C4-2B (cell line): ENCODE measurements at regions not wholly inside any gene's neighbourhood (a gene's known extent, or its start where the extent isn't known, plus 50 kb on each side); places are given as distances from the start of the nearest gene placed in this dataset.
"Not testable (repeated sequence)": the region's sequence is repeated elsewhere in the genome, so short reads cannot be mapped to it uniquely, and the experiment has no call there.

ENCODE experiments used
- H3K27ac ChIP-seq: fragments of 450-650 bp; 2 replicates; pipeline ENCODE4 v1.5.1; 2017
- ZFX ChIP-seq: fragments of 450-650 bp; IDR thresholded peaks from 2 replicates; pipeline ENCODE4 v1.6.1; 2017
- TF ChIP-seq, protein P1 (sequence below): fragments of 450-650 bp; conservative IDR thresholded peaks from 2 replicates; pipeline ENCODE4 v1.5.1; 2017; ENCODE audit warnings: mild to moderate bottlenecking

DNA sequence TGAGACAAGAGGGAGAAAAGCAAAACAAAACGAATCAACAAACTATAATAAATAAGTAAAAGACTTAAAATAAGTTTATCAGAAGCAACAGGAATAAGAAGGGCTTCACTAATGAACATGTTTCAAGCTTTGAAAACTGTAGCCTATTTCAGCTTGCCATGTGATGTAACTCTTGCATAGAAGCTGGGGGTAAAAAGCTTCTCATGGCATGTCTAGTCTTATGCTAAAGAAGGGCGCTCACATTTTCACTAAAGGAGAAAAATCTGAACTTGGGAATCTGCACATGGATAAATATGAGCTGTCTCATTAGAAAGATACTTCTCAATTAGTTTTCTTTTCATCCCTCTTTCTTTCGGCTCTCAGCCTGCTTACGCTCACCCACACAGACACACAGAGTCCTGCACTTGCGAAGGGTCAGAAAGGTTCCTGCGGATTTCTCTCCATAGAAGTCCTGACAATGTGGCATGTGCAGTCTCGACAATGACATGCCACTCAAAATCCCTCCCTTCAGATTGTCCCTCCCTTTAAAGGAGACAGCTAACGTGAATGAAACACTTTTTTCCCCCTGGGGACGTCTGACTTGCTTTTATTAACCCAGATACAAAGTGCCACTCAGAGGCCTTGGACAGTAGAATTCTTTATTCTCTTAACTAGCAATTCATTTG lies 568.9 kb upstream of the NR2F2 start:
- no peak overlapping the region for H3K27ac ChIP-seq
- TF ChIP-seq, protein P1, sequence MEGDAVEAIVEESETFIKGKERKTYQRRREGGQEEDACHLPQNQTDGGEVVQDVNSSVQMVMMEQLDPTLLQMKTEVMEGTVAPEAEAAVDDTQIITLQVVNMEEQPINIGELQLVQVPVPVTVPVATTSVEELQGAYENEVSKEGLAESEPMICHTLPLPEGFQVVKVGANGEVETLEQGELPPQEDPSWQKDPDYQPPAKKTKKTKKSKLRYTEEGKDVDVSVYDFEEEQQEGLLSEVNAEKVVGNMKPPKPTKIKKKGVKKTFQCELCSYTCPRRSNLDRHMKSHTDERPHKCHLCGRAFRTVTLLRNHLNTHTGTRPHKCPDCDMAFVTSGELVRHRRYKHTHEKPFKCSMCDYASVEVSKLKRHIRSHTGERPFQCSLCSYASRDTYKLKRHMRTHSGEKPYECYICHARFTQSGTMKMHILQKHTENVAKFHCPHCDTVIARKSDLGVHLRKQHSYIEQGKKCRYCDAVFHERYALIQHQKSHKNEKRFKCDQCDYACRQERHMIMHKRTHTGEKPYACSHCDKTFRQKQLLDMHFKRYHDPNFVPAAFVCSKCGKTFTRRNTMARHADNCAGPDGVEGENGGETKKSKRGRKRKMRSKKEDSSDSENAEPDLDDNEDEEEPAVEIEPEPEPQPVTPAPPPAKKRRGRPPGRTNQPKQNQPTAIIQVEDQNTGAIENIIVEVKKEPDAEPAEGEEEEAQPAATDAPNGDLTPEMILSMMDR: no peak
- no peak for TF ChIP-seq ZFX

DNA sequence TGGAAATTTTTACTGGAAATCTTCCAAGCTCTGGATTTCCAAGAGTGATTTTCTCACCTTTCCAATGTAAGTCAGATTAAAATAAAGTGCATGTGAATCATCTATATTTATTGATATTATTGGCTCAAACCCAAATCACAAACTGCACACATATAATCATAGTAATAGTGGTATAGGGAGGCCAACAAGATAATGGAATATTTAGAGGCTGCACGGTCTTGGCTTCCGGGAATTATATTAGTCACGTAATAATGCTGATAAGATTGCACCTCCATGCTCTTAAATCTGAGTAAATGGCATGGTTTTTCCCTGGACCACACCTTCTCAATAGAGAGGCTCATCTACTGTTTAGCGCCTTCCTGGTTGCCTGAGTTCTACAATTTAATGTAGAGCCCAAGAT lies 567.1 kb upstream of the NR2F2 start:
- TF ChIP-seq, protein P1: no peak
- no peak for TF ChIP-seq ZFX
- H3K27ac ChIP-seq: no peak overlapping the region

DNA sequence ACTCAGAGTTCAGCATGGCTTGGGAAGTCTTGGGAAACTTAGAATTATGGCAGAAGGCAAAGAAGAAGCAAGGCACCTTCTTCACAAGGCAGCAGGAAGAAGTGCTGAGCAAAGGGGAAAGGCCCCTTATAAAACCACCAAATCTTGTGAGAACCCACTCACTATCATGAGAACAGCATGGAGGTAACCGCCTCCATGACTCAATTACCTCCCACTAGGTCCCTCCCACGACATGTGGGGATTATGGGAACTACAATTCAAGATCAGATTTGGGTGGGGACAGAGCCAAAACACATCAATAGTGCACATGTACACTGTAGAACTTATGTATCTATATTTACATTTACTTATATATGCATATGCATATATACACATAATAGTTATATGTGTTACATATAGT lies 565.3 kb upstream of the NR2F2 start:
- no peak for TF ChIP-seq ZFX
- TF ChIP-seq, protein P1: no peak

DNA sequence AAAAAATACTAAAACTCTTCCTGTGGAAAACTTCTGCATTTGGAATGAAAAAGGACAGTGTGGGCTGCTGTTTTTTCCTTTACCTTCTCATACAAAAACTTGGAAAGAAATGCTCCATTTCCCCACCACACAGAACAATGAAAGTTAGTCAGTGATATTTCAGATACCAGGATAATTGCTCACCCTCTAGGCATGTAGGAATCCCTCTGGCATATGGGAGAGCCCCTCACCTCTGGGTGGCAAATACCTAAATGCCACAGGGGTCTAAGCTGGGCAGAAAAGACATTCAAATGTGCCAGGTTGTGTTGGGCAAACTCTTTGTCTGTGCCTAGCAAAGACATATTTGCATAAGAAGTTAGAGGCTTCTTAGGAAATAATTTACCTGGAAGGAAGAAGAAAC lies 560.3 kb upstream of the NR2F2 start:
- no peak for TF ChIP-seq ZFX
- TF ChIP-seq, protein P1: no peak
- H3K27ac ChIP-seq: no peak overlapping the region

More for the DNA sequence above, 565.3 kb upstream of the NR2F2 start:
- H3K27ac ChIP-seq: no peak overlapping the region

DNA sequence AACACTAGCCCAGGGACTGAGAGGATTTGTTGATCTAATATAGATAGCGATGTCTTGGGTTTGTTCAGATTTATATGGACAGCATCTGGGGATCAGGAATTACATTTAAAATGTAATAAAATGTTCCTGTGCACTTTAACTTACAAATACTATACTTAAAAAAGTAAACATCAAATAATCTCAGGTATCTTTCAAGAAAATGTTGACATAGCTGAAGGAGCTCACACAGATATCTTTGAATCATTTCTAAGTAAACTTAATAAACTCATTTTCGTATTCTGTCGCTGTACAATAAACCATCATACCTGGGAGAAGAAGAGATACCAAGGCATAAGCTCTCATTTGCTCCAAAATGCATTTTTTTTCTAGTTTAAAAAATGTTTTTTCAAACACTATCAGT lies 557.5 kb upstream of the NR2F2 start:
- TF ChIP-seq, protein P1: no peak
- no peak for TF ChIP-seq ZFX
- H3K27ac ChIP-seq: no peak overlapping the region

DNA sequence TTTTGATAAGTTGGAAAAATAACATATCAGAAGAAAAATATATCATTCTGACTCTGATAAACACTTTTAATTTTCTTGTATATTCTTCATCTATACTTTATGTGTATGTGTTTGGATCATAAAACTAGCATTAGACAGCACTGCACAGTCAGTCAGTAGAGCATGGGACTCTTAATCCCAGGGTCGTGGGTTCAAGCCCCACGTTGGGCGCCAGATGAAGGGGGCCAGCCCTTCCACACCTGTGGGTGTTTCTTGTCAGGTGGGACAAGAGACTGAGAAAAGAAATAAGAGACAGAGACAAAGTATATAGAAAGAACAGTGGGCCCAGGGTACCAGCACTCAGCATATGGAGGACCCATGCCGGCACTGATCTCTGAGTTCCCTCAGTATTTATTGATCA lies 546.0 kb upstream of the NR2F2 start:
- H3K27ac ChIP-seq: no peak overlapping the region
- TF ChIP-seq, protein P1: no peak

DNA sequence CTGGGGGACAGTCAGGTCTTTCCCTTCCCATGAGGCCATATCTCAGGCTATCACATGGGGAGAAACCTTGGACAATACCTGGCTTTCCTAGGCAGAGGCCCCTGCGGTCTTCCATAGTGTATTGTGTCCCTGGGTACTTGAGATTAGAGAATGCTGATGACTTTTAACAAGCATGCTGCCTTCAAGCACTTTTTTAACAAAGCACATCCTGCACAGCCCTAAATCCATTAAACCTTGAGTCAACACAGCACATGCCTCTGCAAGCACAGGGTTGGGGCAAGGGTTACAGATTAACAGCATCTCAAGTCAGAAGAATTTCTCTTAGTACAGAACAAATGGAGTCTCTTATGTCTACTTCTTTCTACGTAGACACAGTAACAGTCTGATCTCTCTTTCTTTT lies 545.2 kb upstream of the NR2F2 start:
- not testable (repeated sequence) for H3K27ac ChIP-seq

DNA sequence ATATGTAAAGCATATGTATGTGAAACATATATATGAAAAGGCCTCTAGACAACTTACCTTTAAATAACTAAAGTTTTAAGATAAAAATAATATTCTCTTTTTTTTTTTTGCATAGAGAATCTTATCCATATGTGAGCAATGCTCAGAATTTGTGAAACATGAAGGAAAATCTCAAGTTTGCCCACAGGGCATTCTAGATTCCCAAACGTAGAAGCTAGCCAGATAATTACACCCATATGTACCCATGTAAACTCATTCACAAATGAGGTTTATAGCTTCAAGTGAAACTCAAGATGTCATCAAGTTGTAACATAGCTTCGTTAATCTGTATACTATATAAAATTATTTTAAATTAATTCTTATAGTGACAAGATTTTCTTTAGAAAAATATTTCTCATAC lies 537.3 kb upstream of the NR2F2 start:
- H3K27ac ChIP-seq: no peak overlapping the region
- TF ChIP-seq, protein P1: no peak
- no peak for TF ChIP-seq ZFX
